ENCODE measurements at regions not wholly inside any gene's neighbourhood (a gene's known extent, or its start where the extent isn't known, plus 50 kb on each side); places are given as distances from the start of the nearest gene placed in this dataset.

- H3K27me3 ChIP-seq (ENCODE audit: control insufficient read depth, insufficient read depth, low read length): no peaks in the 10 kb centered on the region
- no CpG with 5 or more reads among the region's 3 CpGs for WGBS, 2 experiments (ENCODE audit: extremely low coverage in 2 of 2, insufficient read length in 1 of 2)
- no TSS peak for BruUV-seq (replicated peaks)
- H4K8ac ChIP-seq (ENCODE audit: low read depth in 2 of 2, low read length in 2 of 2): no peak overlapping the region
- no peak overlapping the region for H2BK20ac ChIP-seq (ENCODE audit: low read depth, low read length)
- H3K9me3 ChIP-seq (ENCODE audit: control insufficient read depth, insufficient read depth, low read length): peaks cover 16% of the 10 kb centered on the region
- dilution Hi-C loops (cut with HindIII; ENCODE audit: low sequenced_read_pairs, unreplicated experiment) (no loop called here), intact Hi-C loops (cut with micrococcal nuclease) (no loop called here), in situ Hi-C loops (cut with MboI; ENCODE audit: low sequenced_read_pairs) (no loop called here)
- H2AK5ac ChIP-seq (ENCODE audit: low read depth, low read length): no peak overlapping the region
- no peaks in the 10 kb centered on the region for H3K9me1 ChIP-seq (ENCODE audit: insufficient read depth, low read length)
- H4K91ac ChIP-seq (ENCODE audit: insufficient read depth, low read depth, low read length): no peak overlapping the region
- H3K36me3 ChIP-seq (ENCODE audit: control insufficient read depth, insufficient read depth, low read length): no peaks in the 10 kb centered on the region
- no peak overlapping the region for H3K14ac ChIP-seq (replicated peaks; ENCODE audit: low read depth, low read length)
- no peaks in the 10 kb centered on the region for H3K4me1 ChIP-seq (ENCODE audit: control insufficient read depth, insufficient read depth, low read length)
- H3K4ac ChIP-seq (ENCODE audit: low read depth, low read length): no peak overlapping the region
- H3K27ac ChIP-seq (ENCODE audit: insufficient read depth, low read length): no peak overlapping the region
- no peak overlapping the region for H2BK15ac ChIP-seq (ENCODE audit: low read depth, low read length)
- no peak overlapping the region for H2BK5ac ChIP-seq (ENCODE audit: low read depth, low read length, poor library complexity, severe bottlenecking)
- no peak overlapping the region for H4K5ac ChIP-seq (ENCODE audit: low read depth, low read length)
- H3K9ac ChIP-seq (ENCODE audit: low read depth, low read length): no peak overlapping the region
- H2BK120ac ChIP-seq (ENCODE audit: low read depth, low read length): no peak overlapping the region
- CTCF ChIA-PET: no interaction called here
- no peaks in the 10 kb centered on the region for H4K20me1 ChIP-seq (ENCODE audit: insufficient read depth, low read length)
- H3K4me2 ChIP-seq (ENCODE audit: low read depth, low read length): no peak overlapping the region
- no peak overlapping the region for H3K18ac ChIP-seq (ENCODE audit: low read depth, low read length)
- TF ChIP-seq USF2 (IDR thresholded peaks at IDR 0.05; ENCODE audit: low read depth, low read length): no peak
- no peak for TF ChIP-seq MXI1 (IDR thresholded peaks at IDR 0.05; ENCODE audit: borderline replicate concordance, low read depth, low read length)
- TF ChIP-seq CEBPB (IDR thresholded peaks at IDR 0.05; ENCODE audit: low read depth, low read length): no peak
- H2AK9ac ChIP-seq (replicated peaks; ENCODE audit: low read depth, low read length, poor library complexity): no peak overlapping the region
- H3K23ac ChIP-seq (ENCODE audit: low read depth, low read length): no peak overlapping the region
- H2AFZ ChIP-seq (replicated peaks; ENCODE audit: low read length, poor library complexity): no peak overlapping the region
- DNase-seq: peak; percentile 3
- no peak overlapping the region for H3K56ac ChIP-seq (ENCODE audit: extremely low read depth, insufficient read depth, low read length)
- no peak overlapping the region for H3K4me3 ChIP-seq (ENCODE audit: insufficient read depth, low read depth, low read length)
- H3K79me1 ChIP-seq (ENCODE audit: low read depth in 1 of 2, low read length in 2 of 2): no peaks in the 10 kb centered on the region
- no peak for ATAC-seq (ENCODE audit: low read depth)
- POLR2A ChIA-PET (ENCODE audit: unreplicated experiment): no interaction called here
These were observed 631.4 kb downstream of the CDH26 start for GRCh38 chr20:60589623-60590022.
